Activated CD4-positive, alpha-beta T cell treated with anti-CD3 and anti-CD28 coated beads, Interleukin-2, amount 10 ng/mL, durations not matched to agents 7 days and 5 days (primary cell): ENCODE measurements at regions not wholly inside any gene's neighbourhood (a gene's known extent, or its start where the extent isn't known, plus 50 kb on each side); places are given as distances from the start of the nearest gene placed in this dataset.

Source experiments
- CTCF ChIA-PET: fragments of 350-600 bp; sonication (Branson Sonifier 250); formaldehyde crosslinking; loops from one replicate; lab custom pipeline; 2021; ENCODE audit warnings: antibody characterized with exemption; lab: Charles Lee
- POLR2A ChIA-PET: fragments of 350-600 bp; sonication (Branson Sonifier 250); formaldehyde crosslinking; loops from one replicate; lab custom pipeline; 2021; ENCODE audit warnings: antibody characterized with exemption; lab: Charles Lee
- DNase-seq: peaks from one replicate; pipeline ENCODE4 v3.0.0-alpha.2; 2020
- H3K27ac Mint-ChIP-seq: one replicate; pipeline ENCODE4 v1.8.0; 2021; ENCODE audit warnings: mild to moderate bottlenecking, moderate library complexity, mixed read lengths
- H3K27me3 Mint-ChIP-seq: one replicate; pipeline ENCODE4 v1.8.0; 2021; ENCODE audit warnings: mixed read lengths
- H3K36me3 Mint-ChIP-seq: one replicate; pipeline ENCODE4 v1.8.0; 2021; ENCODE audit warnings: low read depth, mixed read lengths
- H3K4me1 Mint-ChIP-seq: one replicate; pipeline ENCODE4 v1.8.0; 2021; ENCODE audit warnings: mixed read lengths
- H3K4me3 Mint-ChIP-seq: one replicate; pipeline ENCODE4 v1.8.0; 2021; ENCODE audit warnings: mild to moderate bottlenecking, moderate library complexity, mixed read lengths
- H3K9me3 Mint-ChIP-seq: one replicate; pipeline ENCODE4 v1.8.0; 2021; ENCODE audit warnings: mixed read lengths

DNA sequence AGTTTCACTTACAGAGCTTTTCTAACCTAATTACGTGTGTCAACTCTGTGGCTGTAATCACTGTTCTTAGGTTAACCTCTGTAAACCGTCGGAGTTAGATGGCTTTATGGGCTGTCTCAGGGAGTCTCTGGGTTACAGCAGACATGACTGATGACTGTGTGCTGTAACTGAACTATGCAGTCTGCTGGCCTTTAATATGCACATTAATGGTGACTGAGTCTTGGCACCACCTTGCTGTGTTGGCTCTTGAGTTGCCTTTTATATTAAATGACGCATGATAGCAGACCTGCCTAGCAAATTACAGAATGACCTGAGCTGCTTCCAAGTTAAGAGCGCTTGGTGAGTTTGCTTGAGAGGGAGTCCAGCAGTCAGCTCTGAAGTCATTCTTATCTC is 90.1 kb downstream of the ACKR3 start:
- Mint-ChIP-seq H3K9me3 (no peaks in the 10 kb centered on the region), H3K36me3 (no peaks in the 10 kb centered on the region), H3K27ac (no peak overlapping the region), H3K4me3 (no peak overlapping the region), H3K4me1 (no peaks in the 10 kb centered on the region), H3K27me3 (peaks cover 21% of the 10 kb centered on the region)
- DNase-seq, result no peak
- CTCF ChIA-PET, result no interaction called here
- POLR2A ChIA-PET, result no interaction called here

DNA sequence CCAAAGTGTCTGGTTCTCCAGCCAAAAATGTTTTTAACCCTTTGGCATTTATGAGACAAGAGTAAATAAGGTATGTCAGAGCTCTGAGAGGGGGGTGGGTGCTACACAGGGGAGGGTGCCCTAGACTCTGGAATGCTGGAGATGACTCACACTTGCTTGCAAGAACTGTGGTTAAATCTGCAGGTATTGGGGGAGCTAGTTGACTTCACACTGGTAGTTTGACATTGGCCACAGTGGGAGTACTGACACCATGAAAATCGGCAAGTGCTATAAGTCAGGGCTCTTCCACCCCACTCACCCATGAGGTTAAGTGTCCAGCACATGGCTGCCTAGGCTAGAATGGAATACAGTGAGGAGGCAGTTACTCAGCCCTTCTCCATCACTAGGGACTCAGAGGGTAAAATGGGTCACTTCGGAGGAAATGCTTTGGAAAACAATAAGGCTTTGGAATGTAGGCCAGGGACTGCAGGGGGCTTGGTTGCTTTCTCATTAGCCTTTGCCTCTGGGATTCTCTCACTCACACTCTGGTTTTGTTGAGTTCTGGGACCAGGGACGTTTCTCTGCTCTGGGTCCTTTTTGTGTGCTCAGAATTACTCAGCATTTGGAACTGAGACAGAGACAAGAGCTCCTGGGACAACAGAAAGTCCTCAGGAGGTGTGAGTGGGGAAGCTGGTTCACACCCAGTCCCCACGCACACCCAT is 91.6 kb downstream of the ACKR3 start:
- CTCF ChIA-PET, result no interaction called here
- no peaks in the 10 kb centered on the region for H3K36me3 Mint-ChIP-seq
- POLR2A ChIA-PET, result no interaction called here
- H3K27ac Mint-ChIP-seq, result no peak overlapping the region
- no peak for DNase-seq
- H3K9me3 Mint-ChIP-seq, result no peaks in the 10 kb centered on the region
- H3K4me1 Mint-ChIP-seq, result no peaks in the 10 kb centered on the region
- H3K27me3 Mint-ChIP-seq, result peaks cover 21% of the 10 kb centered on the region
- H3K4me3 Mint-ChIP-seq, result no peak overlapping the region

DNA sequence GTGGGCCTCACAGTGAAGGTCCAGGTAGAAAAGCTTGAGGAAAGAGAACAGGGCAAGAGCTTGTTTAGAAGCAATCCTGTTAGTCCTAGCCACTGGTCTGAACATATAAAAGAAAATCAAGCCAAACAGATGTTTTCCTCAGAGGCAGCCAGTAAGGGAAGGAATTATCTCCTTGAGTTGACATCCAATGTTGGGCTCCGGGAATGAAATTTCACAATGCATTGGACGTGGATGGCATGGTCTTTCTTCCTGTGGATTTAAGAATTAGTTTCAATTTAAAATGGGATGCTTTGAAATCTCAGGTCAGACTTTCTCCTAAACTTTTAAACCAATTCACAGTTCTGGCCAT is 92.1 kb downstream of the ACKR3 start:
- H3K36me3 Mint-ChIP-seq, result no peaks in the 10 kb centered on the region
- peaks cover 21% of the 10 kb centered on the region for H3K27me3 Mint-ChIP-seq
- POLR2A ChIA-PET, result no interaction called here
- CTCF ChIA-PET, result no interaction called here
- DNase-seq, result no peak
- H3K4me1 Mint-ChIP-seq, result no peaks in the 10 kb centered on the region
- no peaks in the 10 kb centered on the region for H3K9me3 Mint-ChIP-seq
- H3K27ac Mint-ChIP-seq, result no peak overlapping the region
- H3K4me3 Mint-ChIP-seq, result no peak overlapping the region

DNA sequence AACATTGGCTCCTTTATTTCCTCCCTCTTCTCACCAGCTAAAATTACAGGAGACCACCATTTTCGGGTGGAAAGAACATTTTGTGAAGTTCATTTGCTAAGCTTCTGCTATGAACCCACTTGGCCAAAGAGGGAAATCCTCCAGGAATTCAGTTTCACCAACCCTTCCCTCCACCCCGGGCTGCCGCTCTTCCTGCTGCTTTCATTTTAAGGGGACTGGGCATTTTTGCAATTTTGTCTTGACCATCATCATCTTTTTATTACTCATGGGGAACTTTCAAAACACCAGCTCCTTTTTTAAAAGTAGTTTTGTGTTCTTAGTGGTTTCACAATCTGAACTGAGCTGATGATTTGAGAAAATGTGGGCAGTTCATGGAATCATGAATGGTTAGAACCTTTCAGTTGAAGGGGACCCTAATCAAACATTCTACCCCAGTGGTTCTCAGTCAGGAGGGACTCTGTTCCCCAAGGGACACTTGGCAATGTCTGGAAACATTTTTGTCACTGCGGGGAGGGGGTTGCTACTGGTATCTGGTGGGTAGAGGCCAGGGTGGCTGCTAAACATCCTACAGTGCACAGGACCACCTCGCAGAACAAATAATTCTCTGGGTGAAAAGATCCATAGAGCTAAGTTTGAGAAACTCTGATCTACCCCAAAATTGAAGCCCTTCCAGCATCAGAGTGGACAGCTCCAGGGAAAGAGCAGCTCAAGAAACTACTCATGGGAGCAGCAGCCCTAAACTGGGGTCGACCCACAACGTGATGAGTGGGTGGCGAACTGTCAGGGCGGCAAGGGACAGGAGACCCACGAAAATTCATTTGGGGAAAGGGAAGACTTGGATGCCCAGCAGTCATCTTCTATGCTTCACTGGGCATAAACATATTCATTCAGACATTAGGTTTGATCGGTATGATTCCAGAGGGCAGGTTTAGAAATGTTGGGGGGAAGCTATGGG is 92.9 kb downstream of the ACKR3 start:
- Mint-ChIP-seq H3K4me3 (no peak overlapping the region), H3K4me1 (no peaks in the 10 kb centered on the region), H3K9me3 (no peaks in the 10 kb centered on the region), H3K36me3 (no peaks in the 10 kb centered on the region), H3K27me3 (peaks cover 21% of the 10 kb centered on the region), H3K27ac (no peak overlapping the region)
- ChIA-PET POLR2A (no interaction called here), CTCF (no interaction called here)
- no peak for DNase-seq

DNA sequence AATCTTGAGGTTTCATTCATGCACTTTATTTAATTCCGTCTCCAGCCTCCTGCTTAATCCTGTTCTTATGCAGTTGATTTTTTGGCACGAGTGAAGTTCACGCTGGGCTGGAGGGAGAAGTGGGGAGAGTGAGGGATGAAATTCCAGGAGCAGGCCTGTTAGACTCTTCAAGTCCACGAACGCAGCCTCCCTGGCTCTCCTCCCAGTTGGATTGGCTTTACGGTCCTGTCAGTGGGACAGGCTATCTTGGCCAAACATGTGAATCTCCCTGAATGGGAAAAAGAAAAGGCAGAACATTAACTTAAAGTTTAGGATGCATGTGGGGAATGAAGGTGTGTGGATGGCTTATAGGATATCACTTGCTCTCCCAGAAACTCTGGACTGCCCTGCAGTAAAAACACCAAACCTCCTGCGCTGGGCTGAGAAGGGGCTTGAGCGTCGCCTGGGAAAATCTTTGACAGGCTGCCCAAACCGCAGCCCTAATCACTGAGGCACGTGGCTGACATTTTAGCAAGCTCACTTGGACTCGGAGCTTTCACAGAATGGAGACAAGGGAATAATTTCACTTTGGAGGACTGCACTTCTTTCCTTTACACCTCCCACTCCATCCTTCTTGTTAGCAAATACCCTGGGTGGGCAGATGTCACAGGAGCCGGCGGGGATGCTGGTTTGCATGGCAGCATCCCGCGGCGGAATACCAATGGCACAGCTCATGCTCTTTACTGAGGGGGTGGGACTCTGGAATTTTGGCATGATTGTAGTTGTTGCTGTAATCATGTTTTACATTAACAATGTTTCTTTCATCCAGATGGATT is 93.9 kb downstream of the ACKR3 start:
- Mint-ChIP-seq H3K9me3 (no peaks in the 10 kb centered on the region), H3K4me1 (no peaks in the 10 kb centered on the region), H3K4me3 (no peak overlapping the region), H3K27me3 (peaks cover 15% of the 10 kb centered on the region), H3K36me3 (no peaks in the 10 kb centered on the region), H3K27ac (no peak overlapping the region)
- ChIA-PET CTCF (no interaction called here), POLR2A (no interaction called here)
- DNase-seq, result no peak

DNA sequence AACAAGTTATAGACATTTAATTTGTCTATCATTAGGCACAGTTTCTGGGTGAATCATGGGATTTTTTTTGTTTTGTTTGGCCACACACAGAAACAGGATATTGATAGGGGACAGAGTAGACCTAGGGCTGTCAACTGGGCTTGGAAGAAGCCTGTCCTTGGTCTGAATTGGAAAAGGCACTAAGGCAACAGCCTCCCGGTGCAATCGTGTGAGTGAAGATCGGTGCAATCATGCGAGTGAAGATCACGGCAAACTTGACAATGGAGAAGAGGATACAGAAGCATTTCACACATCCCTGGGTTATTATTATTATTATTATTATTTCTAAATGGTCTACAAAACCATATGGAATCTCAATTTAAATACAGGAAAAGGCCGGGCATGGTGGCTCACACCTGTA is 94.5 kb downstream of the ACKR3 start:
- no peaks in the 10 kb centered on the region for H3K4me1 Mint-ChIP-seq
- H3K27me3 Mint-ChIP-seq, result peaks cover 12% of the 10 kb centered on the region
- H3K4me3 Mint-ChIP-seq, result no peak overlapping the region
- H3K36me3 Mint-ChIP-seq, result no peaks in the 10 kb centered on the region
- no peak overlapping the region for H3K27ac Mint-ChIP-seq
- no peaks in the 10 kb centered on the region for H3K9me3 Mint-ChIP-seq
- ChIA-PET POLR2A (no interaction called here), CTCF (no interaction called here)
- DNase-seq, result no peak

DNA sequence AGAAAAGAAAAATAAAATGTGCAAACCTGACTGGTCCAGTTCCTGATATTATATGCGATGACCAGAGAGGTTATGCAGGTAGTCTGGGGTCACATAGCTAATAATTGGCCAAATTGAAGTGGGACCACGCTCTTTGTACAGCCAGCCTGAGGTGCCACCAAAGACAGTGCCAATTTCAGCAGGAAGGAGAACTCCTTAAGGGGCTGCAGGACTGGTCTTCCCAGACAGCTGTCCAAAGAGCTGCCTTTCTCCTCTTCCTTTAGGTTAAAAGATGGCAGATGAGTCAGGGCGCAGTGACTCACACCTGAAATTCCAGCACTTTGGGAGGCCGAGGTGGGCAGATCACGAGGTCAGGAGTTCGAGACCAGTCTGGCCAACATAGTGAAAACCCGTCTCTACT is 95.5 kb downstream of the ACKR3 start:
- DNase-seq, result no peak
- POLR2A ChIA-PET, result no interaction called here
- Mint-ChIP-seq H3K27ac (no peak overlapping the region), H3K36me3 (no peaks in the 10 kb centered on the region), H3K27me3 (peaks cover 9% of the 10 kb centered on the region), H3K4me1 (no peaks in the 10 kb centered on the region), H3K9me3 (no peaks in the 10 kb centered on the region), H3K4me3 (no peak overlapping the region)
- CTCF ChIA-PET, result no interaction called here

DNA sequence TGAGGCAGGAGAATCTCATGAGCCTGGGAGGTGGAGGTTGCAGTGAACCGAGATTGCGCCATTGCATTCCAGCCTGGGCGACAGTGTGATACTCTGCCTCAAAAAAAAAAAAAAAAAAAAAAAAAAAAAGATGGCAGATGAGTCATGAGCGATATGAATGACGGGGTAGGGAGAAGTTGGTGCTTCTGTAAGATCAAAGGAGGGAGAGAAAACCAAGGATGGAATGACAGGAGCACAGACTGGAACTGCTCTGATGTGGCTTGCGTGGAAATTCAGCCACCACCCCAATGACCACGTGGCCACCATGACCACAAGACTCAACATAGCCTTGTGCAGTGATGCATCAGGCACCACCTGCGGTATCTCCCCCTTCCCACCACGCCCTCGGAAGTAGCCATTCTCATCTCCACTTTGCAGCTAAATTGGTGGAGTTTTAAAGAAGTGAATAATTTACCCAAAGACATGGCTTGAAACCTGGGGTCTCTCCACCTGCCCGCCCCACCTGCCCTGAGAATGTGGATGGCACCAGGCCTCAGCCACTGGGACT is 96.0 kb downstream of the ACKR3 start:
- Mint-ChIP-seq H3K27me3 (peaks cover 4% of the 10 kb centered on the region), H3K4me3 (no peak overlapping the region), H3K27ac (no peak overlapping the region), H3K4me1 (no peaks in the 10 kb centered on the region), H3K36me3 (no peaks in the 10 kb centered on the region), H3K9me3 (no peaks in the 10 kb centered on the region)
- no peak for DNase-seq
- ChIA-PET CTCF (no interaction called here), POLR2A (no interaction called here)

DNA sequence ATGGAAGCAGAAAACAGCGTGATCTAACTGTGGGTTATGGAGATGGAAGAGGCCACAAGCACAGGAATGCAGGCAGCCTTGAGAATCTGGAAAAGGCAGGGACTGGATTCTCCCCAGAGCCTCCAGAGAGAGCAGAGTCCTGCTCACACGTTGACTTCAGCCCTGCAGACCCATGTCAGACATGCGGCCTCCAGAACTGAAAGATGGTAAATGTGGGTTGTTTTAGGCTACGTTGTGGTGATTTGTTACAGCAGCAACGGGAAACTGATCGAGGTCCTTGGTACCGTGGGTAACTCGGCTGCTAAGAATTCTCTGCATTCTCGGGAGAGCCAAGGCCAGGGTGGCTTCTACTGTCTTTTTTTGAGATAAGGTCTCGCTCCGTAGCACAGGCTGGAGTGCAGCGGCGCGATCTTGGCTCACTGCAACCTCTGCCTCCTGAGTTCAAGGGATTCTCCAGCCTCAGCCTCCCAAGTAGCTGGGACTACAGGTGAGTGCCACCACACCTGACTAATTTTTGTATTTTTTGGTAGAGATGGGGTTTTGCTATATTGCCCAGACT is 97.1 kb downstream of the ACKR3 start:
- H3K9me3 Mint-ChIP-seq, result no peaks in the 10 kb centered on the region
- ChIA-PET POLR2A (no interaction called here), CTCF (no interaction called here)
- H3K4me1 Mint-ChIP-seq, result no peaks in the 10 kb centered on the region
- no peak overlapping the region for H3K27ac Mint-ChIP-seq
- H3K27me3 Mint-ChIP-seq, result no peaks in the 10 kb centered on the region
- no peak overlapping the region for H3K4me3 Mint-ChIP-seq
- DNase-seq, result no peak
- no peaks in the 10 kb centered on the region for H3K36me3 Mint-ChIP-seq

DNA sequence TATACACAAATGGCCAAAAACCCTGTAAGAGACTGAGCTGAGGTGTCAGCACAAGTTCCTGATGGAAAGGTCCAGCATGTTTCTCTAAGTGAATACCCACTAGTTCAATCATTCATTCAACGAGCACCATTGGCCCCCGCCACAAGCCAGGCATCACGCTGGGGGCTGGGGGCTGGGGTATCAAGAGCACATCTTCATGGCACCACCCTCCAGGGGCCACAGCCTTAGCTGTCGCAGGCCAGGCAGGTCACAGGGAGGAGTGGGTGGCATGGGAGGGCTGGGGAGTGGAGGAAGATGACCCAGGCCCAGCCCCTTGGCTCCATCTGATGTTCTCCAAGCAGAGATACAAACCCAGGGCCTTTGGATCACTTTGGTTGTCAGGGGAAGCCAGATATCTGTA is 97.9 kb downstream of the ACKR3 start:
- no peaks in the 10 kb centered on the region for H3K36me3 Mint-ChIP-seq
- ChIA-PET POLR2A (no interaction called here), CTCF (no interaction called here)
- no peaks in the 10 kb centered on the region for H3K27me3 Mint-ChIP-seq
- H3K4me1 Mint-ChIP-seq, result no peaks in the 10 kb centered on the region
- H3K27ac Mint-ChIP-seq, result no peak overlapping the region
- no peaks in the 10 kb centered on the region for H3K9me3 Mint-ChIP-seq
- H3K4me3 Mint-ChIP-seq, result no peak overlapping the region
- no peak for DNase-seq

DNA sequence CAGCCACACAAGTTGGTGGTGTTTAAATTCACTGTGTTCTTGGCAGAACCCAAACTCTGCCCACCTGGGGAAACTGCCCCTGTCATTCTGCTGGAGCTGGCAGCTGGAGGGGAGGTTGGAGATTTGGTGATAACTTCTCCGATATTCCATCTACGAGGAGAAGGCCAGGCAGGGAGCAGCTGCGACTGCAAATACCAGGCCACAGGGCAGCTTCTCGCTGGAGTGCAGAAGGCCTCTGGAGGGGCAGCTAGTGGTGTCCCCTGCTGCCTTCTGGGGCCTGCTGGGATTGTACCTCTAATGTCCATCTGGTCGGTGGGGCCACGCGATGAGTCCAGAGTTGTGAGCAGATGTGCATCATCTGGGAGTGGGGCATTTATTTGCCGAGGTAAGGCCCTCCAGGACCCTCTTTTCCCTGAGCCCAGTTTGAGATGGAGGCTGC is 98.9 kb downstream of the ACKR3 start:
- Mint-ChIP-seq H3K27ac (no peak overlapping the region), H3K4me3 (no peak overlapping the region), H3K4me1 (no peaks in the 10 kb centered on the region), H3K27me3 (no peaks in the 10 kb centered on the region), H3K36me3 (no peaks in the 10 kb centered on the region), H3K9me3 (no peaks in the 10 kb centered on the region)
- ChIA-PET POLR2A (no interaction called here), CTCF (no interaction called here)
- DNase-seq, result no peak

DNA sequence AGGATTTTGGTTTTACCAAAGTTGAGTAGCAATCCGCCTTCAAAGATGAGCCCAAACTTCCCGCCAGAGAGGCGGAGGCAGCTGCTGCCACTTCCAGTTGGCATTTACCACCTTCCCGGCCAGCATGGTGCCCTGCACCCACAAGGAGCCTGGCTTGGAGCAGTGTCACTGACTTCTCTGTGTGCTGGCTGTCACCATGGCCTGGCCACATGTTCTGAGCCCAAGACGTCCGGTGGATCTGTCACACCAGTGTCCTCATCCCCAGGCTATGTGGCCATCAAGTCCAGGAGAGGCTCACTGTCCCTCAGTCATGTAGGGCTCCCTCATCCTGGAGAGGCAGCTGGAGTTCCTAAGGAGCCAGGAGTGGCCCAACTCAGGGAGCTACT is 100.6 kb downstream of the ACKR3 start:
- Mint-ChIP-seq H3K9me3 (no peaks in the 10 kb centered on the region), H3K27me3 (no peaks in the 10 kb centered on the region), H3K4me1 (no peaks in the 10 kb centered on the region), H3K36me3 (no peaks in the 10 kb centered on the region), H3K27ac (no peak overlapping the region), H3K4me3 (no peak overlapping the region)
- no peak for DNase-seq
- POLR2A ChIA-PET, result no interaction called here
- CTCF ChIA-PET, result no interaction called here
